HG03558 (cell line): ENCODE measurements at regions not wholly inside any gene's neighbourhood (a gene's known extent, or its start where the extent isn't known, plus 50 kb on each side); places are given as distances from the start of the nearest gene placed in this dataset.

Experiments
- ATAC-seq: cut with Tn5 transposase; IDR thresholded peaks from one replicate; pipeline ENCODE4 v1.9.1; 2021; ENCODE audit warnings: moderate number of reproducible peaks; ENCODE audit not compliant: unreplicated experiment; ENCODE audit errors: extremely low read depth

- no peak for ATAC-seq
Measured at GRCh38 chr22:48961705-48962104, 866.0 kb downstream of the BRD1 start.

- no peak for ATAC-seq
Measured at GRCh38 chr22:48960980-48961660, 866.6 kb downstream of the BRD1 start.

GRCh38 chr22:48960576-48960975, 867.1 kb downstream of the BRD1 start:
- ATAC-seq: no peak

- ATAC-seq: no peak
Measured at GRCh38 chr22:48959496-48959895, 868.2 kb downstream of the BRD1 start.

GRCh38 chr22:48957987-48958321, 869.7 kb downstream of the BRD1 start:
- ATAC-seq: no peak

- ATAC-seq: no peak
Measured at GRCh38 chr22:48957311-48957986, 870.2 kb downstream of the BRD1 start.

- no peak for ATAC-seq
Measured at GRCh38 chr22:48955351-48956311, 872.0 kb downstream of the BRD1 start.

GRCh38 chr22:48954781-48955311, 872.8 kb downstream of the BRD1 start:
- ATAC-seq: no peak

GRCh38 chr22:48953830-48954229, 873.8 kb downstream of the BRD1 start:
- no peak for ATAC-seq

- no peak for ATAC-seq
Measured at GRCh38 chr22:48953103-48953720, 874.5 kb downstream of the BRD1 start.

- no peak for ATAC-seq
Measured at GRCh38 chr22:48952256-48953102, 875.2 kb downstream of the BRD1 start.

GRCh38 chr22:48951836-48952235, 875.8 kb downstream of the BRD1 start:
- no peak for ATAC-seq

- ATAC-seq: no peak
Measured at GRCh38 chr22:48950151-48950915, 877.3 kb downstream of the BRD1 start.

GRCh38 chr22:48949375-48950149, 878.1 kb downstream of the BRD1 start:
- ATAC-seq: no peak

- no peak for ATAC-seq
Measured at GRCh38 chr22:48948575-48949170, 879.0 kb downstream of the BRD1 start.

- no peak for ATAC-seq
Measured at GRCh38 chr22:48947636-48948035, 880.0 kb downstream of the BRD1 start.

GRCh38 chr22:48945621-48946458, 881.8 kb downstream of the BRD1 start:
- no peak for ATAC-seq
